Activated CD4-positive, alpha-beta T cell treated with anti-CD3 and anti-CD28 coated beads, Interleukin-2, Interleukin-6, amounts not matched to agents 100 ng/mL and 50 ng/mL, durations not matched to agents 16 hours and 8 hours (primary cell): ENCODE measurements at regions not wholly inside any gene's neighbourhood (a gene's known extent, or its start where the extent isn't known, plus 50 kb on each side); places are given as distances from the start of the nearest gene placed in this dataset.

Experiments
- DNase-seq: peaks from one replicate; pipeline ENCODE4 v3.0.0-alpha.2; 2020

DNA sequence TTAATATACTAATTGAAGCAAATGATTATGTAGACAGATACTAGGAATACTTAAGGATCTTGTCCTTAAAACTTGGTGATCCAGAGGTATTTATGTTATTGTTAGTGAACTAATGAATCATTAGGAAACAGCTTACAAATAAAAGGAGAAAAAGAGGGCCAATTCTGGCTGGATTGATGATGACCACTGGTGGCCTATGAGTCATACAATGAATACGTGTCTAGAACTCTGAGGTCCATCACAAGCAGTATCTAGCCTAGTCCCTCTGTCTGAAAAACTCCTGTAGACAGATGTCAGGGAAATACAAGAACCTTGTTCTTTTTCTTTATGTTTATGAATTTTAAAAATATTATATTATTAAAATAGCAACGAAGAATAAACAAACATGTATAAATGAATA lies 51.7 kb upstream of the RTL1 start:
- DNase-seq, result no peak

DNA sequence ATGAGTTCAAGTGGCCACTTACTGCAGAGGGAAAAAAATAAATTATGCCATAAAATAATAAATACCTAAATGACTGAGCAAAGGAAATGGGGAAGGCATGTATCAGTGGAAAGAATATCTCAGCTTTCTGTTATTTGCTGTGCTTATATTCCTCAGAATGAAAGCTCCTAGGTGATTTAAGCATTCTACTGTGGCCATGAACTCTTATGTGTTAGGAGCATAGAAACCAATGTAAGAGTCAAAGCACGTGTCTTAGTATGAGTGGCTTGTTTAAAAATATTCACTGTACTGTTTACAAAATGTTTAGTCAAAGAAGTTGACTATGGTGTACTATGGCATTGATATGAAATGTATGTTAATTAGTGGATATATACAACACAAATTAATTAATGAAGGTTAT lies 59.0 kb upstream of the RTL1 start:
- DNase-seq, result no peak

DNA sequence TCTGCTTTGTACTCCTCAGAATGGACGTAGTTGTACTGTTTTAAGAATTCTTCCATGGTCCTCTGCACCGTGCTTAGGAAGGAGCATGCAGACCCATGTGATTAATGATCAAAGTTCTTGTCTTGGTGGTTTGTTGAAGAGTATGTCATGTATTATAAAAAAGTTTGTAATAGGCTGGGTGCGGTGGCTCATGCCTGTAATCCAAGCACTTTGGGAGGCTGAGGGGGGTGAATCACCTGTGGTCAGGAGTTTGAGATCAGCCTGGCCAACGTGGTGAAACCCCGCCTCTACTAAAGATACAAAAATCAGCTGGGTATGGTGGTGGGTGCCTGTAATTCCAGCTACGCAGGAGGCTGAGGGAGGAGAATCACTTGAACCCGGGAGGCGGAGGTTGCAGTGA lies 61.8 kb upstream of the RTL1 start:
- no peak for DNase-seq

DNA sequence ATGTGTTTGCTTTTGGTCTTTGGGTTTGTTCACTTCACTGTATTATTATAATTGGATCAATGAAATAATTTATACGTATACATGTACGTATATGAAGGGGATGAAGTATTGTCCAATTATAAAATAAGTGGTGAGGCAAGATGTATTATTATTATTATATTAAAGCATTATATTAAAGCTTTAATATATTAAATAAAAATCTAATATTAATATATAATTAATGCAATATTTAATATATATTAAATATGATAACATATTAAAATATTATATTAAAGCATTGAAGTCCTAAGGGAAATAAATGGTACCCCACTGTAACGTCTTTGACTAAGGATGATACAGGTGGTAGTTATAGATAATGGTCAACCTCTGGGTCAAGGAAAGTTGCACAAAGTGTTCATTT lies 63.7 kb upstream of the RTL1 start:
- DNase-seq, result no peak

DNA sequence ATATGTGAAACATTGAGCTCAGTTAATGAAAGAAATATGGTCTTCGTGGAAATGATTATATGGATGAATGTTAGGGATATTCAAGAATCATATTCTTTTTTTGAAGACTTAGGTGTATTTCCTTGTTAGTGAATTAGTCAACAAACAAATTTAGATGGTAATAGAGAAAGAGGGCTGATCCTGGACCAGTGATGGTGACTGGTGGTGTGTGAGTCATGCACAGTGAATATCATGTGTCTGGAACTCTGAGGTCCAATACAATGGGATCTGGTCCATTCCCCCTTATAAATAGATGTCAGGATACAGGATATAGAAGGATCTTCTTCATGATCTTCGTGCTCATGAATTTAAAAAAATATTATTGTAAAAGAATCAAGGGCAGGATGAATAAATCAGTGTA lies 64.4 kb upstream of the RTL1 start:
- DNase-seq, result no peak

DNA sequence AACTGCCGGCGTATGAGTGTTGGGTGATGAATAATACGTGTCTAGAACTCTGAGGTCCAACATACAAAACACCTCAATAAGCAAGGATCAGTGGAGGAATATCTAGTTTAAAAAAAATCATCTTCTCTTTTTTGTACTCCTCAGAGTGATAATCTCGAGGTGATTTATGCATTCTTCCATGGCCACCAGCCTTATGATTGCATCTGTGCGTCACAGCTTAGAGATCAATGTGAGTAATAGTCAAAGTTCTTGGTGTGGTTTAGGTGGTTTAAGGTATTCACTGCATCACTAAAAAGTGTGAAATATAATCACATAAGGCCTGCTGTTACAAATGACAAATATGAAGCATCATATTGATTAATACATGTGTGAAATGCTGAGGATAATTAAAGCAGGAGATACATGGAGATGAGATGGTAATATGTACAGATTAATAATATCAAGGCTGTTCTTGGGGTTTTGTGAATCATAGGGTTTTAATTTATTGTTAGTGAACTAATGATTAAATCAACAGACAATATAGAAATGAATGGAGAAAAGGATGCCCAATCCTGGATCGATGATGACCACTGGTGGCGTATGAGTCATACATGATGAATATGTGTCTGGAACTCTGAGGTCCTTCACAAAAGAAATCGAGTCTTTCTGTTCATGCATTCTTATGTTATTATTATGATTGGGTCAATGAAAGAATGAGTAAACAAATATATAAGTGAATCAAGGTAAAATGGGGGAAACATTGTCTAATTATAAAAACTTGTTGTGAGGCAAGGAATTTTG lies 68.8 kb upstream of the RTL1 start:
- no peak for DNase-seq

DNA sequence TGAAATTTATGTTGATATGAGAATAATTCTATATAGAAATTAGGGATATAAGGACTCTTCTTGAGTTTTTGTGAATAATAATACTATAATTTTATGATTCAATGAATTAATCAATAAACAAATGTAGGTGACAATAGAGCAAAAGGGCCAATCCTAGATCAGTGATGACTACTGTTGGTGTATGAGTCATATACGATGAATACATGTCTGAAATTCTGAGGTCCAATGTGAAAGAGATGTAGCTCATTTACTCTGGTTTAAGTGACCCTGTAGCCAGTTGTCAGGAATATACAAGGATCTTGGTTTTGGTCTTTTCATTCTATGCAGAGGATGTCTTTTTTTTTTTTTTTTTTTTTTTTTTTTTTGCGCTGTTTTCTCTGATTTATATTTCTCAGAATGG lies 72.1 kb upstream of the RTL1 start:
- DNase-seq, result no peak

DNA sequence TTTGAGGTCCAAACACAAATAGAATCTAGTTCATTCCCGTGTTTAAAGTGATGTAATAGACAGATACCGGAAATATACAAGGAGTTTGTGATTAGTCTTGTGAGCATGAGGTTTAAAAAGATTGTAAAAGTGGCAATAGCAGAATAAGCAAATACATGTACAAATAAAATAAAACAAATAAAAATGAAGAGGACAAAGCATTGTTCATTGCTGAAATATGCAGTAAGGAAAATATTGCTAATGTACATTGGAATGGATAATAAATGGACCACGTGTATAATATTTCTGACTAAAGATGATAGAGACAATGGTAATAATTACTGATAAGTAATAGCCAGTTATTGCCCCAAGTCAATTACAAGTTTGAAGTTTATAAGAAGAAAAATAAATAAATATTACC lies 75.6 kb upstream of the RTL1 start:
- DNase-seq, result no peak

DNA sequence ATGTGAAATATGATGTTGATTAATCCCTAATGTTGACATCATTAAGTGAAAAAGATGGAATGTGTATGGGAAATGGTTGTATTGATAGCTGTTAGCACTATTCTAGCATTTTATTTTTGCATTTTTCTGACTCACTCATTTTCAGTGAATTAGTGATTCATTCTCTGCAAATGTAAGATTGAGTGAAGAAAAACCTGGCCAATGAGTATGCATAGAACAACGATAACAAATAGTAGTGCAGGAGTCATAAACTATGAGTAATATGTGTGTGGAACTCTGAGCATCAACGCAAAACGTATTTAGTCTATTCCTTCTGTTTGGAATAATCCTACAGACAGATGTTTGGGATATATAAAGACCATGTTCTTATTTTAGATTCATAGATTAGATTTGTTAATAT lies 76.3 kb upstream of the RTL1 start:
- no peak for DNase-seq

DNA sequence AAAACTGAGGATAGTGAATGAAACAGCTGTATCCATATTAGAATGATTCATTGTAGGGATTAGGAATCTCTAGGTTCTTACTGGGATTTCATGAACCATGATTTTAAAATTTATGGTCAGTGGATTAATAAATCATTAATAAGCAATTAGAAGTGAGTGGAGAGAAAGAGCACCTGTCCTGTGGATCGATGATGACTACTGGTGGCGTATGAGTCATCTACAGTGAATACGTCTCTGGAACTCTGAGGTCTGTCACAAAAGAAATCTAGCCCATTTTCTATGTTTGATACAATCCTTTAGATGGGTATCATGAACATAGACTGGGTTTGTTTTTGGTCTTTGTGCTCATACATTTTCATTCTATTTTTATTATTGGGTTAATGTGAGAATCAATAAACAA lies 77.3 kb upstream of the RTL1 start:
- DNase-seq, result no peak

DNA sequence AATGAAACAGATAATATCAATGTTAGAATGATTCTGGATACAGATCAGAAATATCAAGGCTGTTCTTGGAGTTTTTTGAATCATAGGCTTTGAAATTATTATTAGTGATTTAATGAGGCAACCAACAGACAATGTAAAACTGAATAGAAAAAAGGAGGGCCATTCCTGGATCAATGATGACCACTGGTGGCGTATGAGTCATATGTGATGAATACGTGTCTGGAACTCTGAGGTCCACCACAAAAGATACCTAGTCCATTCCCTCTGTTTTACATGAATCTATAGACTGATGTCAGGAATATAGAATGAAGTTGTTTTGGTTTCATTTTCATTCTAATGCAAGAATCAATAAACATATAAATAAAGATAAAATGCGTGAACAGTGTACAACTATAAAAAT lies 78.3 kb upstream of the RTL1 start:
- DNase-seq, result no peak

DNA sequence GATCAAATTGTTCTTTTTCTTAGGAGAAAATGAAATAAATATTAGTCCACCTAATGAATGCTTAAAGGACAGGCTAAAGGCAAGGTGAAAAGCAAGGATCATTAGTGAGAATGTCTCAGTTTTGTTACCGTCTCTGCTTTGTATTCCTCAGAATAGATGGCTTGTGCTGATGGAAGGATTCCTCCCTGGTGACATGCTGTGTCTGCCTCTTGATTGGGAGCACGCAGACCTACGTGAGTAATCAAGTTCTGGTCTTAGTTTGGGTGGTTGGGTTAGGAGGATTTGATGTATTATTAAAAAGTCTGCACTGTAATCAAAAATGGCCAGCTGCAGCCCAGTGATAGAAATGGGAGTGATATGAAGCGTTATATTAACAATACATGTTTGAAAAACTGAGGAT lies 78.8 kb upstream of the RTL1 start:
- no peak for DNase-seq

DNA sequence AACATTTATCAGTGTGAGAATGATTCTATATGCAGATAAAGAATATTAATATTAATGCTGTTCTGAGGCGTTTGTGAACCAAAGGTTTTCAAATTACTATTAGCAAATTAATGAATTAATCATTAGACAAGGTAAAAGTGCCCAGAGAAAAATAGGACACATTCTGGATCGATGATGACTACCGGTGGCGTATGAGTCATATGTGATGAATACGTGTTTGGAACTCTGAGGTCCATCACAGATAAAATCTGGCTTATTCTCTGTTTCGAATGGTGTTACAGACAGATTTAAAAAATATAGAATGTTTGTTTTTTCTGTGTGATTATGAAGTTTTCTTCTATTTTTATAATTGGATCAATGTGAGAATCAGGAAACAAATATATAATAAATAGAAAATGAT lies 79.2 kb upstream of the RTL1 start:
- no peak for DNase-seq

DNA sequence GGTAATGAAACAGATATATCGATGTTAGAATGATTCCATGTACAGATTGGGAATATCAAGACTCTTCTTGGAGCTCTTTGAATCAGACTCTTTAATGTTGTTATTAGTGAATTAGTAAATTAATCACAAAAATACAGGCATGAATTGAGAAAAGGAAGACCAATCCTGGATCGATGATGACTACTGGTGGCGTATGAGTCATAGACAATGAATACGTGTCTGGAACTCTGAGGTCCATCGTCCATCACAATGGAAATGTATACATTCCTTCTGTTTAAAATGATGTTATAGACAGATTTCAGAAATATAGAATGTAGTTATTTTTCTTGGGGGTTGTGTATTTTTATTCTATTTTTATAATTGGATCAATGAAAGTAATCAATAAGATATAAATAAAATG lies 80.2 kb upstream of the RTL1 start:
- DNase-seq, result no peak

DNA sequence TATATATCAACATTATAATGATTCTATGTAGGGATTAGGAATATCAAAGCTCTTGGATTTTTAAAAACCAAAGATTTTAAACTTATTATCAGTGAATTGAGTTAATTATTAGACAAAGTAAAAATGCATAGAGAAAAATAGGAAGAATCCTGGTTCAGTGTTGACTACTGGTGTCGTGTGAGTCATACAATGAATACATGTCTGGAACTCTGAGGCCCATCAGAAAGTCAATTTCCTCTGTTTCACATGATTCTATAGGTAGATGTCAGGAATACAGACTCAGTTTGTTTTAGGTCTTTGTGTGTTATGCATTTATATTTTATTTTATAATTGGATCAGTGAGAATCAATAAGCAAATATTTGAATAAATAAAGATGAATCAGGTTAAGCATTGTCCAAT lies 84.5 kb upstream of the RTL1 start:
- no peak for DNase-seq

DNA sequence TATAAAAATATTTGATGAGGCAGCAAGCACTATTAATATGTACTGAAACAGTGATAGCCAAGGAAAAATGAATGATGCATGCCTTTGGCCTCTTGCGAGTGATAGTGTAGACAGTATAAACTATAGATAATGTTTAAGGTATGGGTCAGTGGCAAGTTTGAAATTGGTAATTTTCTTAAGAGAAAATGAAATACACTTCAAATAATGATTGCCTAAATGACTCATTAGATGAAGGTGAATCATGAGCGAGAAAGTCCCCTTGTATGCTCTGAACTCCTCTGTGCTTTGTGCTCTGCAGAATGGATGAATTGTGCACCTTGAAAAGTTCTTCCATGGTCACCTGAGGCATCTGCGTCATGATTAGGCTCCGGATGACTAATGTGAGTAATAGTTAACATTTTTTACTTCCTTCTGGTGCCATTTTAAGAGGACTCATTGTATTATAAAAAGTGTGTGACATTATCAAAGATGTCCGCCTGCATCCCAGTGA lies 84.9 kb upstream of the RTL1 start:
- DNase-seq, result no peak

DNA sequence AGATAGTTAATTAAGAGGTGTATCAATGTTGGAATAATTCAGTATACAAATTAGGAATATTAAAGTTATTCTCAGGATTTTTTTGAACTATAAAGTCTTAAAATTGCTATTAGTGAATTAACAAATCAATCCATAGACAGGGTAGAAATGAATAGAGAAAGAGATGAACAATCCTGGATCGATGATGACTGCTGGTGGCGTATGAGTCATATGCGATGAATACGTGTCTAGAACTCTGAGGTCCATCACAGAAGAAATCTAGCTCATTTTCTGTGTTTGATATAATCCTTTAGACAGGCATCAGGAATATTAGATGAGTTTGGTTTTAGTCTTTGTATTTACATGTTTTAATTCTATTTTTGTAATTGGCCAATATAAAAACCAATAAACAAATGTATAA lies 85.4 kb upstream of the RTL1 start:
- DNase-seq, result no peak

DNA sequence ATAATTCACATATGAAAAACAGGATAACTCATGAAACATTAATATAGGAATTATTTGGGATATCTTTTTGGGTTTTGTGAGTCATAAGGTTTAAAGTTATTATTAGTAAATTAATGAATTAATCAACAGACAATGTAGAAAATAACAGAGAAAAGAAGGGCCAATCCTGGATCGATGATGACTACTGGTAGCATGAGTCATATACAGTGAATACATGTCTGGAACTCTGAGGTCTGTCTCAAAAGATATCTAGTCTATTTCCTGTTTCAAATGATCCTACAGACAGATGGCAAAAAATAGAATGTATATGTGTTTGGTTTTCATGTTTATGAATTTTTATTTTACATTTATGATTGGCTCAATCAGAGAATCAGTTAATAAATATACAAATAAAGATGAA lies 86.4 kb upstream of the RTL1 start:
- DNase-seq, result no peak

DNA sequence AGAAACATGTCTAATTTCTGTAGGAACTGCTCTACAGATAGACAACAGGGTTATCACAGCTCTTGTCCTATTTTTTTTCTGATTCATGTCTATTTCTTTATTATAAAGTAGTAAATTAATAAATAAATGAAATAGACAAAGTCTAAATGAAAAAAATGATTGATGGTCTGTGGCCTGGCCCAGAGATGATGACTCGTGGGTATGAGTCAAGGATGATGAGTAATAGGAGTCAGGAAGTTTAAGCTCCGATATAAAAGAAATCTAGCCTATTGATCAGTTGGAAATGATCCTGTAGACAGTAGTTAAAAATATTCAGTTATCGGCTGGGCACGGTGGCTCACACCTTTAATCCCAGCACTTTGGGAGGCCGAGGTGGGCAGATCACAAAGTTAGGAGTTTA lies 90.6 kb upstream of the RTL1 start:
- no peak for DNase-seq

DNA sequence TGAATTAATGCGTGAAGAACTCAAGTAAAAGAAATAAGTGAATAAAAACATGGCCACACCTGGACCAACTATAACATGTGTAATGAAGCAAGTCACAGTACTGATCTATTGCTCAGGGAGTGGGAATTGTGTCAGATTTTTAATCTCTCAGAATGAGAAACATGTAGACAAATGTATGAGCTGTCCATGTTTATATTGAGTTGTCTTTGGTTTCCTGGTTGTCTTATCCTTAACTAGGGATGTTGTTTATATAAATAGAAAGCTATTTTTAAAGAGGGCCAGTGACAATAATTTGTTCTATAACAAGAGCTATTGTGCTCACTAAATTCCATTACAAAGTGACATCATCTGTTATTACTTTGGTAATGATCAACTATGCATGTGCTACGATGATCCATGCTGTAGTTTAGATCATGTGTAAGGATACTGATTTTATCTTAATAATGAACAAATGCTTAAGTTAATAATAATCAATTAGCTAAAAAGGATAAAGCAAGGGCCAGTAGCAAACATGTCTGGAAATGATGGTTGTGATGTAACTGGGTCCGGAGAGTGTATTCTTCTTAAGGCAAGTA lies 91.3 kb upstream of the RTL1 start:
- no peak for DNase-seq

DNA sequence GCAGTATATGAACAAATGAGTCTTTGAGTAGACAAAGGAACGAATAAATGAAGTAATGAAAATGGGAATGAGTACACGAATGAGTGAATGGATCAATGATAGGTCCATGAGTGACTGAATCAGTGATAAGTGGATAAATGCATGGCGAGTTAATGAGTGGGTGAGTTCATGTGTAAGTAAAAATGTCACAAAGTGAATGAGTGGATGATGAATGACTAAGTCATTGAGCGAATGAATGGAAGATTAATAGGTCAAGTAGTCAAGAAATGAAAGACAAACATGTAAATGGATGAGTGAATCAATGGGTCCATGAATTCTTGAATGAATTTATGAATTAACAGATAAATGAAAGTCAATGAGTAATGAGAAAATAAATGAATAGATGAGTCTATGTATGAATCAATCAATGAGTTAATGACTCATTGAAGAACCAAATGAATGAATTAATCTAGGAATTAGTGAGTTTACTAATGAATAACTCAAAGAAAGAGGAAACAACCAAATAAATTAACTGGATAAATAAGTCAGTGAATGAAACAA lies 97.3 kb upstream of the RTL1 start:
- DNase-seq, result no peak

DNA sequence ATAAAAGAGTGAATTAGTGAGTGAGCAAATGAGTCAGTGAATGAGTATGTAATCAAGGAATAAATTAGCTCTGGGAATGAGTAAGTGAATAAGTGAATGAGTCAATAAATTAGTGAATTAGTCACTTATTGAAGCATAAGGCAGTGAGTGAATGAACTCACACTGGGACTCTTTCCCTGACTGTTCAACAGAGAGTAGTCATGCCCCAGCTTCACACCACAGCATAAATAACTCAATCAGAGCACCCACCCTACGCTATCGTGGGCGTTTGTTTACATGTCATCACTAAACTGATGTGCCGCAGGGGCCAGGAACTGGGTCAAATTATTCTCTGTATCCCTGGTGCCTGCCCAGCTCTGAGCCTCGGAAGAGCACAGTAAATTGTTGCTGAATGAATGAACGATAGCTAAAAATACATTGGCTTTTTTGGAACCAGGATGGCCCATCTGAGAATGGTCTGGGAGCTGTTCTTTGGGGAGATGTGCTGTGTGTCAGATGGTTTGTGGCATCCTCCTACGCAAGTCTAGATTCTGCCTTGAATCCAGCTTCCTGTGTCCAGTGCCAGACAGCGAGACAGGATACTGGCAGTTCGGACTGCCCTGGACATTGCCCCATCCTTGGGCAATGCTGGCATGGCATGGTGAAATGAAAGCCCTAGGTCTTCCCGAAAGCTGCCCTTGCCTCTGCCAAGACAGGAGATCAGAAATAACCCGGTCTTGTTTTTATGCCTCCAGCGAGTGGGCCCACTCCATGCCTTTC lies 98.0 kb upstream of the RTL1 start:
- no peak for DNase-seq

DNA sequence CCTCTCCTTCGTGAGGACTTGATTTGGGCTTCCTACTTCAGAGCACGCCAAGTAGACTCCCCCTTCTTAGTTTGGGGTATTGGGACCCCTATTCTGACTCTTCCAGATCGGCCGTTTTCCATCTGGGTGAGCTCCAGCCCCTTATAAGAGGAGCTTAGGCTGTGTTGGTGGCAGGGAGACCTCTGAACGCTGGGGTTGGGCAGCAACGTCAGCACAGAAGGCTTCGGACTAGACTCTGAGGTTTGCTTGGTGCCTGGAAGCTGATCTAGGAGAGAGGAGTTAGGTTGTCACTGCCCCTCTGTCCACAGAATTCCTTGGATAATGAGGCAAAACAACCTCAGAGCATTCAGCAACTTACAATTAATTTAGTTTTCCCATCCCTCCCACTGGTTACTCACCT lies 99.2 kb upstream of the RTL1 start:
- DNase-seq, result no peak

DNA sequence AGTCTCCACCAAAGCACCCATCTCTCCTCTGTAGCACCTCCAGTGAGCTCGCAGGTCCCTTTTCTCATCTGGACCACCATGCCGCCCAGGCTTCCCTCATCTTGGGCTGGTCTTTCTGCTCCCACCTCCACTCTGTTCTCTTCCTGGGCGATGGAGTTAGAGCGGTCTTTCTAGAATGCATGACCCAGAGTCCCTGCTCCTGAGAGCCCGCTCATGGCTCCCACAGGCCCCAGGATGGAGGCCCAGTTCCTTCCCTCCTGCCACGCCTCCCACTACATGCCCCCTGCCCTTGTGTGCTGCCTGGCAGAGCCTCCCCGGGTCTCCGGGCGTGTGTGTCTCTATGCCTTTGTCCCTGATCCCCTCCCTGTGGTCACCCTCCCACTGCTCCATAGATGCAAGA lies 100.7 kb upstream of the RTL1 start:
- DNase-seq, result no peak
